CD4-positive, alpha-beta T cell treated with Interleukin-4 for 1 hour (primary cell): ENCODE measurements at regions not wholly inside any gene's neighbourhood (a gene's known extent, or its start where the extent isn't known, plus 50 kb on each side); places are given as distances from the start of the nearest gene placed in this dataset.
"Not testable (repeated sequence)": the region's sequence is repeated elsewhere in the genome, so short reads cannot be mapped to it uniquely, and the experiment has no call there.

Source experiments
- DNase-seq, 2 donors: peaks; one replicate each; pipeline ENCODE4 v3.0.0-alpha.2; 2020 to 2022

- DNase-seq = peak in 1 of 2 donors; percentile 9
Measured at GRCh38 chr4:152052451-152053057, 291.7 kb upstream of the GATB start.

- not testable (repeated sequence) for DNase-seq
Measured at GRCh38 chr4:152051332-152051731, 290.5 kb upstream of the GATB start.

GRCh38 chr4:152050106-152050505 lies 289.3 kb upstream of the GATB start:
- DNase-seq = no peak

- DNase-seq = no peak
Measured at GRCh38 chr4:152047451-152047850, 286.6 kb upstream of the GATB start.

- DNase-seq = no peak
Measured at GRCh38 chr4:152045807-152046571, 285.2 kb upstream of the GATB start.

GRCh38 chr4:152045449-152045806 lies 284.6 kb upstream of the GATB start:
- peak in 1 of 2 donors; percentile 16 for DNase-seq

GRCh38 chr4:152044331-152045036 lies 283.7 kb upstream of the GATB start:
- no peak for DNase-seq

- DNase-seq = no peak
Measured at GRCh38 chr4:152041295-152041694, 280.5 kb upstream of the GATB start.

GRCh38 chr4:152039691-152040090 lies 278.9 kb upstream of the GATB start:
- no peak for DNase-seq

GRCh38 chr4:152039023-152039481 lies 278.2 kb upstream of the GATB start:
- DNase-seq = no peak

- DNase-seq = no peak
Measured at GRCh38 chr4:152038238-152038637, 277.4 kb upstream of the GATB start.

GRCh38 chr4:152037435-152037834 lies 276.6 kb upstream of the GATB start:
- no peak for DNase-seq

GRCh38 chr4:152033621-152034020 lies 272.8 kb upstream of the GATB start:
- no peak for DNase-seq

- DNase-seq = no peak
Measured at GRCh38 chr4:152032722-152033131, 271.9 kb upstream of the GATB start.

- no peak for DNase-seq
Measured at GRCh38 chr4:152029631-152030030, 268.8 kb upstream of the GATB start.

- no peak for DNase-seq
Measured at GRCh38 chr4:152028131-152028530, 267.3 kb upstream of the GATB start.

- DNase-seq = peak in 1 of 2 donors; percentile 24
Measured at GRCh38 chr4:152024881-152025280, 264.1 kb upstream of the GATB start.

- no peak for DNase-seq
Measured at GRCh38 chr4:152023674-152024073, 262.9 kb upstream of the GATB start.

- no peak for DNase-seq
Measured at GRCh38 chr4:152022543-152022942, 261.7 kb upstream of the GATB start.

GRCh38 chr4:152021788-152022438 lies 261.1 kb upstream of the GATB start:
- no peak for DNase-seq

- no peak for DNase-seq
Measured at GRCh38 chr4:152020073-152020472, 259.3 kb upstream of the GATB start.

- DNase-seq = no peak
Measured at GRCh38 chr4:152016303-152016620, 255.5 kb upstream of the GATB start.

- no peak for DNase-seq
Measured at GRCh38 chr4:152015597-152016302, 254.9 kb upstream of the GATB start.
